Sigmoid colon (tissue), 6 donors: ENCODE measurements at regions not wholly inside any gene's neighbourhood (a gene's known extent, or its start where the extent isn't known, plus 50 kb on each side); places are given as distances from the start of the nearest gene placed in this dataset.

Experiments
- DNase-seq: peaks from one replicate; pipeline ENCODE4 v3.0.0-alpha.2; 2019
- H3K27ac ChIP-seq, 4 donors: fragments of 200-600 bp; sonication (generic); one replicate each; pipeline ENCODE4 v1.5.1; 2016 to 2019; ENCODE audit warnings: mild to moderate bottlenecking in 1 of 4
- H3K27me3 ChIP-seq, 3 donors: fragments of 200-600 bp; sonication (generic); one replicate each; pipeline ENCODE4 v1.5.1; 2019; ENCODE audit warnings: mild to moderate bottlenecking in 1 of 3
- H3K36me3 ChIP-seq, 4 donors: fragments of 200-600 bp; sonication (generic); one replicate each; pipeline ENCODE4 v1.5.1; 2016 to 2019
- H3K4me1 ChIP-seq, 4 donors: fragments of 200-600 bp; sonication (generic); one replicate each; pipeline ENCODE4 v1.5.1; 2017 to 2019
- H3K4me3 ChIP-seq, 4 donors: fragments of 200-600 bp; sonication (generic); one replicate each; pipeline ENCODE4 v1.5.1; 2017 to 2019; ENCODE audit warnings: mild to moderate bottlenecking in 2 of 4, moderate library complexity in 1 of 4
- H3K9me3 ChIP-seq, 4 donors: fragments of 200-600 bp in 3 of 4; sonication (generic) in 3 of 4; one replicate each; pipeline versions ENCODE4 v1.5.1 to v1.6.1; 2013 to 2019
- EP300 ChIP-seq, 4 donors: sonication (generic); formaldehyde crosslinking; IDR thresholded peaks; one replicate each; pipeline ENCODE4 v1.6.1; 2017; ENCODE audit warnings: antibody characterized with exemption in 4 of 4
- POLR2A ChIP-seq, 2 donors: fragments of 450-650 bp; IDR thresholded peaks; one replicate each; pipeline ENCODE4 v1.6.1; 2016; ENCODE audit warnings: antibody characterized with exemption in 2 of 2, mild to moderate bottlenecking in 2 of 2, moderate library complexity in 2 of 2
- POLR2AphosphoS5 ChIP-seq, 4 donors: sonication (generic); formaldehyde crosslinking; IDR thresholded peaks; one replicate each; pipeline ENCODE4 v1.6.1; 2017; ENCODE audit warnings: antibody characterized with exemption in 4 of 4
- WGBS, 2 donors: extraction: QIAGEN DNeasy Blood & Tissue Kit; methylation state at CpG; one replicate each; pipeline ENCODE4 v1.1.7; 2013; 5-methylcytosine and 5-hydroxymethylcytosine counted together
- intact Hi-C: fragments of 100-400 bp; cut with DNase I; formaldehyde crosslinking; loops from one replicate; pipeline ENCODE4 v1.15.1; 2023
- TF ChIP-seq, protein P1 (sequence below), 4 experiments: fragments of 450-650 bp in 3 of 4; fragments of 200-600 bp in 1 of 4; IDR thresholded peaks; one replicate each; pipeline ENCODE4 v1.5.1; 2016 to 2019; ENCODE audit warnings: antibody characterized with exemption in 4 of 4, mild to moderate bottlenecking in 3 of 4, moderate library complexity in 2 of 4
- donor health status: healthy with polysubstance abuse.
- donor health status: healthy.

DNA sequence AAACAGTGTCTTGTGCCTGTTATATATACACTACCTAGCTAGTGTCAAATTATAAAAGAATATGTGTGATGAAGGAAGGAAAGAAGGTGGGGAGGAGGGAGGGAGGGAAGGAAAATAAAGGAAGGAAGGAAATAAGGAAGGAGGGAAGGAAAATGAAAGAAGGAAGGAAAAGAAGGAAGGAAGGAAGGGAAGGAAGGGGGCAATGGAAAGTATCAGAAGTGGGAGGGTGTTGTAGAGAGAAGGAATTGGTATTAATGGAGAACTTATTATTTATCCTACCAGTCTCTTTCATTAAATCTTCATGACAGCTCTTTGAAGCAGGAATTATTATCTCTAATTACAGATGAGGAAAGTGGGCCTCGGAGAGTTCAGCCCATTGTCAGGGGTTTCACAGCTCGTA lies 202.4 kb downstream of the SAMD5 start:
- intact Hi-C loops = no loop called here
- no peaks in the 10 kb centered on the region for H3K36me3 ChIP-seq
- no peaks in the 10 kb centered on the region for H3K9me3 ChIP-seq
- no peak overlapping the region for H3K4me3 ChIP-seq
- no peak overlapping the region for H3K27ac ChIP-seq
- 93 to 97% methylated on average over 2 of the region's 2 CpGs for WGBS, 2 donors
- TF ChIP-seq EP300 (IDR thresholded peaks at IDR 0.05) (no peak), POLR2A (IDR thresholded peaks at IDR 0.05) (no peak), POLR2AphosphoS5 (IDR thresholded peaks at IDR 0.05) (no peak)
- TF ChIP-seq, protein P1, sequence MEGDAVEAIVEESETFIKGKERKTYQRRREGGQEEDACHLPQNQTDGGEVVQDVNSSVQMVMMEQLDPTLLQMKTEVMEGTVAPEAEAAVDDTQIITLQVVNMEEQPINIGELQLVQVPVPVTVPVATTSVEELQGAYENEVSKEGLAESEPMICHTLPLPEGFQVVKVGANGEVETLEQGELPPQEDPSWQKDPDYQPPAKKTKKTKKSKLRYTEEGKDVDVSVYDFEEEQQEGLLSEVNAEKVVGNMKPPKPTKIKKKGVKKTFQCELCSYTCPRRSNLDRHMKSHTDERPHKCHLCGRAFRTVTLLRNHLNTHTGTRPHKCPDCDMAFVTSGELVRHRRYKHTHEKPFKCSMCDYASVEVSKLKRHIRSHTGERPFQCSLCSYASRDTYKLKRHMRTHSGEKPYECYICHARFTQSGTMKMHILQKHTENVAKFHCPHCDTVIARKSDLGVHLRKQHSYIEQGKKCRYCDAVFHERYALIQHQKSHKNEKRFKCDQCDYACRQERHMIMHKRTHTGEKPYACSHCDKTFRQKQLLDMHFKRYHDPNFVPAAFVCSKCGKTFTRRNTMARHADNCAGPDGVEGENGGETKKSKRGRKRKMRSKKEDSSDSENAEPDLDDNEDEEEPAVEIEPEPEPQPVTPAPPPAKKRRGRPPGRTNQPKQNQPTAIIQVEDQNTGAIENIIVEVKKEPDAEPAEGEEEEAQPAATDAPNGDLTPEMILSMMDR (IDR thresholded peaks at IDR 0.05) = no peak
- H3K27me3 ChIP-seq = no peaks in the 10 kb centered on the region
- H3K4me1 ChIP-seq = no peaks in the 10 kb centered on the region
- DNase-seq = no peak

DNA sequence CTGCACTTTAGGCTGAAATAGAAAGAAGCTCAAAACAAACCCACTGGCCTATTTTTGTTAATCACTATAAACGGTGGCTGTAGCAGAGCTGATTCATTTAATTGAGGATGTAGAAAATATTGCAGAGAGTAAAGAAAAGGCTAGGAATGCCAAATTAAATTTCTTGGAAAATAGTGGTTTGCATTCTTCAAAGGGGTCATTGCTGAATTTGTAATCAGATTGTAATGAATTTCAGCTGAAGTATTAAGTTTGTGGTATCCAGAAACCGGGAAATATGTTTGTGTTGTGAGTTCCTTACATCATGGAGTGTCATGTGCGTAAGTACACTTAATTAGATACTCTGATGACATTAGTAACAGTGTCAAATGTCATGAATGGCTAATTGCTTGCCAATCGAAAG lies 203.0 kb downstream of the SAMD5 start:
- no peaks in the 10 kb centered on the region for H3K27me3 ChIP-seq
- intact Hi-C loops = no loop called here
- 82% methylated on average over 4 of the region's 4 CpGs for WGBS, 2 donors

DNA sequence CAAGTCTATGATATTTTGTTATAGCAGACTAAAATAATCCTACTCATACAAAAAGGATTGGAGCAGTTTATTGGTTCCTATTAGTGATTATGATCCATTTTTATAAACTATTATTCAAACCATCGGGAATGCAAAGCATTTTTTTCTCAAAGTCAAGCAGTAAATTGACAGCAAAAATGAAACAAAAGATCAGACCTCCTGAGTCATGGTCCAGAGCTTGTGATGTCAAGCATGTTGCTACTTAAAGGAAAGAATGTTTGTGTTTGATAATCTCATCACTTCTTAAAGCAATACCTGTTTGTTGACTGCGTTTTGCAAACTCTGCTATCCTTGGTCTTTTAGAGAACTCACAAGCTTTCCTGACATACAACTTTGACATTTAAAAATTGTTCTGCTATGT lies 204.4 kb downstream of the SAMD5 start:
- 95% methylated on average over 2 of the region's 2 CpGs for WGBS, 2 donors
- H3K4me3 ChIP-seq = no peak overlapping the region
- H3K9me3 ChIP-seq = no peaks in the 10 kb centered on the region
- intact Hi-C loops = no loop called here
- TF ChIP-seq, protein P1 (IDR thresholded peaks at IDR 0.05) = no peak
- TF ChIP-seq POLR2A (IDR thresholded peaks at IDR 0.05) (no peak), EP300 (IDR thresholded peaks at IDR 0.05) (no peak), POLR2AphosphoS5 (IDR thresholded peaks at IDR 0.05) (no peak)
- H3K27me3 ChIP-seq = no peaks in the 10 kb centered on the region
- H3K27ac ChIP-seq = no peak overlapping the region
- H3K36me3 ChIP-seq = no peaks in the 10 kb centered on the region
- no peaks in the 10 kb centered on the region for H3K4me1 ChIP-seq
- DNase-seq = no peak

More for the DNA sequence above, 203.0 kb downstream of the SAMD5 start:
- TF ChIP-seq POLR2A (IDR thresholded peaks at IDR 0.05) (no peak), EP300 (IDR thresholded peaks at IDR 0.05) (no peak), POLR2AphosphoS5 (IDR thresholded peaks at IDR 0.05) (no peak)
- TF ChIP-seq, protein P1 (IDR thresholded peaks at IDR 0.05) = no peak
- no peak overlapping the region for H3K4me3 ChIP-seq
- no peak overlapping the region for H3K27ac ChIP-seq
- no peaks in the 10 kb centered on the region for H3K36me3 ChIP-seq
- no peaks in the 10 kb centered on the region for H3K4me1 ChIP-seq
- DNase-seq = no peak
- H3K9me3 ChIP-seq = no peaks in the 10 kb centered on the region

DNA sequence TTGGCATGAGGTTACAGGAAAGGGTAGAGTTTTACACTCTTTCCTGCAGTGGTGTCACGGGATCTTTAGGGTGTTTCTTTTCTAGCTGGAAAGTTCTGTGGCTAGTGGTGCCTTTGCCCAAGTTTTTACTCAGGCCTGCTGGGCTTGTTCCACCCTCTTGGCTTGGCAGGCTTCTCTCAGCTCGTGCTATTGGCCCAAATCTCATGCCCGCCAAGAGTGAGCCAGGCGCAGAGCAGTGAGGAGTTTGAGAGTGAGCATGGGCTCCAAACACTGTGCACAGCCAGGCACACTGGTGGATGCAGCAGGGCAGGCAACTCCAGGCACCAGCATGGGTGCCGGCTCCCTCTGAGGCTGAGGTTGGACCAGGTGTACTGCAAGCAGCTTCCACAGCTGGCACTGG lies 206.5 kb downstream of the SAMD5 start:
- no peak overlapping the region for H3K27ac ChIP-seq
- H3K4me1 ChIP-seq = no peaks in the 10 kb centered on the region
- no peak for DNase-seq
- H3K36me3 ChIP-seq = no peaks in the 10 kb centered on the region
- H3K9me3 ChIP-seq = no peaks in the 10 kb centered on the region
- 87 to 93% methylated on average over 5 of the region's 5 CpGs for WGBS, 2 donors
- no peak overlapping the region for H3K4me3 ChIP-seq
- no peaks in the 10 kb centered on the region for H3K27me3 ChIP-seq
- intact Hi-C loops = no loop called here
- TF ChIP-seq POLR2A (IDR thresholded peaks at IDR 0.05) (no peak), EP300 (IDR thresholded peaks at IDR 0.05) (no peak), POLR2AphosphoS5 (IDR thresholded peaks at IDR 0.05) (no peak)
- TF ChIP-seq, protein P1 (IDR thresholded peaks at IDR 0.05) = no peak

- H3K27me3 ChIP-seq = no peaks in the 10 kb centered on the region
- H3K4me3 ChIP-seq = no peak overlapping the region
- no peaks in the 10 kb centered on the region for H3K36me3 ChIP-seq
- no peak for DNase-seq
- H3K9me3 ChIP-seq = no peaks in the 10 kb centered on the region
- intact Hi-C loops = no loop called here
- no peak for TF ChIP-seq EP300 (IDR thresholded peaks at IDR 0.05)
- TF ChIP-seq POLR2A (IDR thresholded peaks at IDR 0.05) = no peak
- TF ChIP-seq POLR2AphosphoS5 (IDR thresholded peaks at IDR 0.05) = no peak
- TF ChIP-seq, protein P1 (IDR thresholded peaks at IDR 0.05) = no peak
- no peak overlapping the region for H3K27ac ChIP-seq
- no peaks in the 10 kb centered on the region for H3K4me1 ChIP-seq
- WGBS, 2 donors = 73 to 89% methylated on average over 4 of the region's 4 CpGs
These were observed 207.9 kb downstream of the SAMD5 start for GRCh38 chr6:147716434-147716833.
